ENCODE measurements at regions not wholly inside any gene's neighbourhood (a gene's known extent, or its start where the extent isn't known, plus 50 kb on each side); places are given as distances from the start of the nearest gene placed in this dataset.
"Not testable (repeated sequence)": the region's sequence is repeated elsewhere in the genome, so short reads cannot be mapped to it uniquely, and the experiment has no call there.

DNA sequence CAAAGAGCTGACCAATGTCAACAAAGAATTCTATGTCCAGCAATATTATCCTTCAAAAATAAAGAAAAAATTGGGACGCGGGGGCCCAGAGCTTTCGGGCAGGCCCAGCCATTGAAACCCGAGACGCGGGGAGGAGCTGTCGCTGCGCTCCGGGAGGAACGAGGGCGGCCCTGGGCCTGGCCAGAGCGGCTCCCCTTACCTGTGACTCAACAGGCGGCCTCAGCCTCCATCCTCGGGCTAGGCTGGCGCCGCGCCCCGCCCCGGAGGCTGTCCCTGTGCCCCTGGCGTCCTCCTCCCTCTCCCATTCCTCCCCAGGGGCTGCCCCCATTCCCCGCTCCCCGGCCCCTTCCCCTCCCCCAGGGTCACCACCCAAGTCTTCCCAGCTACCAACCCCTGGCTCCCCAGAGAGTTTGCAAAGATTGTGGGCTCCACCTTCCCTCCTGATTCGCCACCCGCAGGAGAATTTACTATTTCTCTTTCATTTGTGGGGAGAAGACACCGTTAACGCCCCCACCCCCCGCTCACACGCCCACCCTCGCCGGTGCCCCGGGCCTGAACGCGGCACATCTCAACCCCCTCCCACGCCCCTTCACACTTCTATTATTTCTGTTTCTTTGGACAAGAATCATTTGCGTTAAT lies 127.9 kb downstream of the ARRDC4 start:
- not testable (repeated sequence) for DNase-seq

DNA sequence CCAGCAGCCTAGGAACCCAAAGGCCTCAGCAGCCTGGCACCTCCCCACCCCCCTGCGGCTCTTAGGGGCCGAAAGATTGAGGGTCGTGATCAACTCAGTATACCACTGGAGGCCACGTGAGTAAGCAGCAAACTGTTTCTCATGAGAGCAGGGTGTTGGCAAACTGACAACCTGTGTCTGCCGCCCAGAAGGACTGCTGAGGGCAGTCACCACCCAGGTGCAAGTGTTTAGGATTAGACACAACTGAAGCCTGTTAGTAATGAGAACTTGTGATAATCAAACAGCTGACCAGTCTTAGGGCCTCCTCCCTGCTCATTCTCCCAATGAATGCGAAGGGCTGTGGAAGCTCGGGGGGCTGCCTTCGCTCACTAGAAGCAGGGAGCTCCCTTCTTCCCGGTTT lies 128.8 kb downstream of the ARRDC4 start:
- DNase-seq = not testable (repeated sequence)

DNA sequence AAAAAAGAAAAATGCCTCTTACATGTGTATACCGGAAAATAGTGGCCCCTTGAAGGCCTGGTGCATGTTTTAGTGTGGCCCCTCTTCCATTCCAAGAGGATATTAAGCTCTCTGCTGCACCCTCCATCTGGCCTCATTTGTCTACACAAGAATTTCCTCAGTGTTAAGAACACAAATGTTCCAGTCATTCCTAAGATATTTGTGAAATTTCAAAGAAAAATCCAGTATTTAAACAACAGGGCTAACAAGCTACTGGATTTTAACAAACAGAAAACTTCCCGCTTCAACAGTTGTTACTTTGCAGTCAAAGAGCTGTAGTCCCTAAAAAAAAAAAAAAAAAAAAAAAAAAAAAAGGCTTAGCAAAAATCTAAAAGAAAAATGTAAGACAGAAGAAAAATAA lies 137.5 kb downstream of the ARRDC4 start:
- not testable (repeated sequence) for DNase-seq

DNA sequence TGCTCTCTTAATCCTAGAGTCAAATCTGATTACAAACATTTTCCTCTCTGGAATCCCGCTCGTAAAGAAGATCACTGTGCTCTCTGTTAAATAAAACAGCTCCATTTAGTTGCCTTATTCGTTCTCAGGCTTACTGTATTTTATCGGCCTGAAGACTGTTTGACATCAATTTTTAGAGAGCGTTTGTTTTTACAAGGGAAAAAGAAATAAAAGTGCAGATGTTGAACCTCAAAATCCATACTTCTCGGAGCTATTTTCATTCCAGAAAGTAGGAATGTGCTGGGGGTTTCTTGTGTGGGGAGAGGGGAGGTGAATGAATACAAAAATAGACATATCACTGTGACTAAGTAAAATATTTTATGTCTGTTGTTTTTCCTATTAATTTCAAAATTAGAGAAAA lies 140.1 kb downstream of the ARRDC4 start:
- DNase-seq = not testable (repeated sequence)

DNA sequence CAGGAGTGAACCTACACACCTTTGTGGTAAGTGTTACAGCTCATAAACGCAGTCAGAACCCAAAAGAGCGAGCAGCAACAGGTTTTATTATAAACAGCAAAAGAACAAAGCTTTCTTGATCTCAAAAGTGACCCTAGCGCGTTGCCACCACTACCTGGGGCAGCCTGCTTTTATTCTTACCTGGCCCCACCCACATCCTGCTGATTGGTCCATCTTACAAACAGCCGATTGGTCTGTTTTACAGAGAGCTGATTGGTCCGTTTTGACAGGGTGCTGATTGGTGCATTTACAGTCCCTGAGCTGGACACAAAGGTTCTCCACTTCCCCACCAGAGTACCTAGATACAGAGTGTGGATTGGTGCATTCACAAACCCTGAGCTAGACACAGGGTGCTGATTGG lies 143.1 kb downstream of the ARRDC4 start:
- DNase-seq = no peak

DNA sequence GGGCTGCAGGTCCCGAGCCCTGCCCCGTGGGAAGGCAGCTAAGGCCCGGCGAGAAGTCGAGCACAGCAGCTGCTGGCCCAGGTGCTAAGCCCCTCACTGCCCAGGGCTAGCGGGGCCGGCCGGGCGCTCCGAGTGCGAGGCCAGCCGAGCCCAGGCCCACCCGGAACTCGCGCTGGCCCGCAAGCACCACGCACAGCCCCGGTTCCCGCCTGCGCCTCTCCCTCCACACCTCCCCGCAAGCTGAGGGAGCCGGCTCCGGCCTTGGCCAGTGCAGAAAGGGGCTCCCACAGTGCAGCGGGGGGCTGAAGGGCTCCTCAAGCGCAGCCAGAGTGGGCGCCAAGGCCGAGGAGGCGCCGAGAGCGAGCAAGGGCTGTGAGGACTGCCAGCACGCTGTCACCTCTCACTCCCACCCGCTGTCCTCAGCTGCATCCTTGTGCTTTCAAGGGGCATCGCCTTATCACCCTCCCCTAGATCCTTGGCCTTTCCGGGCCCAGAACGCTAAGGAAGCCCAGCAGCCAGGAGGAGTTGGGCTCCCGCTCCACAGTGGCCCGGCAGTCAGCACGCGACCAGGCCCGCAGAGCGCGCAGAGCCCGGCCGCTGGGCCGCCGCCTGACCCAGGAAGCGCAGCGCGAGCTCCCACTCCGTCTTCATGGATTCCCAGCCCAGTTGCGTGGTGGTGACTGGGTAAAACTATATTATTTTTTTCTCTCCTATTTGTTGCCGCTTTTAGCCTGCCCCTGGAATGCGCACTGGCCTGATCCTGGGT lies 144.1 kb downstream of the ARRDC4 start:
- not testable (repeated sequence) for DNase-seq

DNA sequence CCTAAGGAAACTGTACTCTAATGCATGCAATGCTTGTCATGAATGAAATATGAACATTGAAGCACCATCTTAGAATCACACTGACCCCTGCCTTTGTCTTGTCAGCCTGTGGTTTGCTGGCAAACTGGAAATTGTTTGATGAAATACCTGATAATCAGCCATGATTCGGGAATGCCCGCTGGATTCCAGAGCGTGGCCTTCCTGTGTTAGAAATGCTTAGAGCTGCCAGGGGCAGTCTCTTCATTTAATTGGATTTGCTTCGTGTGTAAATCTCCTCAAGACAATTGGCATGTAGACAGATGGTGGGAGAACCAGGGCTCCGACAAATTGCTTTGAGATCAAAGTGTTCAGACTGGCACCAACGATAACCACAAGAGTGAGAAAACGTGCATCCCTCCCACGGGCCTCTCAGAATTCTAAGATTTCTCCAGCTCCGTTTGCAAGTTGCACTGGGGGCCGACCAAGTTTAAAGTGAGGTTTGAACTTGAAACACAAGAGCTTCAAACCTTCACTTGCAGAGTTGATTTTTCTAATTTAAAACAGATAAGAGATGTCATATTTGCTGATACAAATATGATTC lies 146.2 kb downstream of the ARRDC4 start:
- not testable (repeated sequence) for DNase-seq

DNA sequence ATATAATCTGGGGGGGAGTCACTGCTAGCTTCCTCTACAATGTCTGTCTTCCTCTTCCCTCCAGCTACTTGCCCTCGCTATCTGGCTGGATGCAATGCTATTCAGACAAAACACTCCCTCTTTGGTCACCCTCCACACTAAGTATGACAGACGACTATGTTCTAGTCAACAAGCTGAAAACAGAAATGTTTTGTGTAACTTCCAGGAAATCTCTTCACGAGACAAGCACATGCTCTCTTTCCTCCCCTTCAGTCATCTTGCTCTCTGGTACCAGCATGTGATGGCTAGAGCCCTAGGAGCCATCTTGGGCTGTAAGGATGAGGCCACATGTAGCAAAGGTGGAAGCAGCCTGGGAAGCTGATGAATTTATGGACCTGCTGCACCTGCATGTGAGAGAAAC lies 151.3 kb downstream of the ARRDC4 start:
- DNase-seq = no peak

DNA sequence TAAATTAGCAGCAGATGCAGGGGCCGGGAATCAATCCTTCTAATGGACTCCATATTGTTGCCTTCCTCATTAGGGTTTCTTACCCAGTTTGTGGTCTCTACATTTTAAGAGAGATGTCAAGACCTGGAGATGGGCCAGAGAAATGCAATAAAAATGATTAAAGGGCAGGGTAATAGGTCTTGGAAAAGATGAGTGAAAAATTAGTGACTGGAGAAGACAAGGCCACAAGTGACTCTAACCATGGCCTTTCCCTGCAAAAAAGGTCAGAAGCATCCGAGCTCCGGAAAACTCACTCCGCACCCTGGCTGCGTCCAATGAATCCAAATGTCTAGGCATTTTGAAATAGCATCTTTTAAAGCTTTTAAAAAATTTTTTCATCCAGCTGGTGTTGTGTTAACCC lies 152.8 kb downstream of the ARRDC4 start:
- no peak for DNase-seq

DNA sequence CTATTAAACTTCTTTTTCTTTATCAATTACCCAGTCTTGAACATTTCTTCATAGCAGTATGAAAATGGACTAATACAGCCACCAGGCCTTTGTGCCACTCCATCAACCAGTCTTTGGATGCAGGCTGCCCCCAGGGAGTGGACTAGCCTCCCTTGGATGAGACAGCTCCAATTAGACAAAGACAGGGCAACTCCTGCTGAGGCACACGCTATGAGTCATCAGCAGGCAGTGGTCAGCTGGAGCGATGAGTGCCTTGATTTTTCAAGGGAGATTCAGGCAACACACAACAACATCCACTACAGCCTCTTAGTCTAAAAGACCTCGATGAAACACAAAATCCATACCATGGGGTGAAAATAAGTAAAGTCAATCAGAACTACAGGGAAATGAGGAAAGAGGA lies 160.1 kb downstream of the ARRDC4 start:
- no peak for DNase-seq

DNA sequence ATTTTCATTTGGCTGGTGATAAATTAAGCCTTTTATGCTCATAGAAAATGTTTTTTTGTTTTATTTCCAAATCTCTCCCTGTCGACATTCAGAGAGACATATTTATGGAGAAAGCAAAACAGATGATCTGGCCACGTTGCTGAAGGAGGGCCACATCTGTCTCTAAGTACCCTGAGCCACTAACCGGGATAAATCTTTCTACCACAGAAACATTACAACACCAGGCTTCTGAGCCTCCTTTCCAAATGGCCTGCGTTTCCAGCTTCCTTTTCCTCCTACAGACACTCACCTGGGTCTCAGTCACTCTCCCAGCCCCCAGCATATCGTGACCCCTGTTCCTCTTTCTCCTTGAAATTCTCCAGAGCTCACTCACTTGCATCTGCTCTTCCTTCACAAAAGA lies 161.0 kb downstream of the ARRDC4 start:
- no peak for DNase-seq

DNA sequence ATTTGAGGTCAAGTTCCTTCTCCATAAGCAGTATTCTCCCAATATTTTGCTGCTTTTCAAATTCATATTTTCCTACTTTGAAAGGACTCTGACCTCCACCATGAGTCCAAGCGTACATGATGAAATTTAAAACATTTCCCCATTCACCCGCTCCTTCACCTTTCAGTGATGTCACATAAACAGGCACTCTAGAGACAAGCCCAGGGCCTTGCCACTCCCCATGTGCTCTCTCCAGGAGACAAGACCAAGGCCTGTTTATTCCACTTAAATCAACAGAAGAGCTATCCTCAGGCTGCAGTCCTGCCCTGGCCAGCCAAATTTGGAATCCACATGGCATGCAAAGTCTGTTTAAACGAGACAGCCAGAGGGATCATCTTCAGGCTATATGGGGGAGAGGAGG lies 161.5 kb downstream of the ARRDC4 start:
- DNase-seq = no peak

DNA sequence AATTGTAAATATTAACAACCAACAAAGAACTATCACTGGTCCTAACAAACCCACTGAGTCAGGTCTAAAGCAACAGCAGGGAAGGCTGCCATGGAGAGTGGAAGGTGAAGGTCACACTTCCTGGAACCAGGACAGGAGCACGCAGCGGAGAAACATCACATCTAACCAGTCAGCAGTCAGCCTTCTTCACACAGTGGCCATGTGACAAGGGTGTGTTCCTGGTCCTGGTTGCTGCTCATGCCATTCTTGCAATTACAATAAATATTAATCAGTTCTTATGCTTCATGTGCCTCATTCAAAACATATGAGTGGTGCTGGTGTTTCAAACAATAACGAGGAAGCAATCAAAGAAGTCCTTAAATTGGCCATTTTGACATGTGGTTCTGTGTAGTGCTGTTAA lies 162.8 kb downstream of the ARRDC4 start:
- DNase-seq = no peak

DNA sequence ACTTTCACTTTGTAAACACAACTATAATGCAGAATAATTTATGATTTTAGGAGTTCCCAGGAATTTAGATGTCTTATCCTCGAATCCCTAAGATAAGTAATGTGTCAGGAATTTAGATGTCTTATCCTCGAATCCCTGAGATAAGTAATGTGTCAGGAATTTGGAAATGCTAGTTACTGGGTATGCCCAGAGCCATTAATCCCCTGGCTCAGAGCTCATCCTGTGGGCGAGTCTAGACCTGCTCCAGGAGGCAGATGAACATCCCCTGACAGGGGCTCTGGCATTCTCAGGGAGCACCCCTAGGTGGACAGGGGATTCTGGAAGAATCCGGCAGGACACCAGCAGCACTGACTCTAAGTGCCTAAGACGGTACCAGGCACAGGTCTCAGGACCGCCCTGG lies 163.3 kb downstream of the ARRDC4 start:
- DNase-seq = no peak

DNA sequence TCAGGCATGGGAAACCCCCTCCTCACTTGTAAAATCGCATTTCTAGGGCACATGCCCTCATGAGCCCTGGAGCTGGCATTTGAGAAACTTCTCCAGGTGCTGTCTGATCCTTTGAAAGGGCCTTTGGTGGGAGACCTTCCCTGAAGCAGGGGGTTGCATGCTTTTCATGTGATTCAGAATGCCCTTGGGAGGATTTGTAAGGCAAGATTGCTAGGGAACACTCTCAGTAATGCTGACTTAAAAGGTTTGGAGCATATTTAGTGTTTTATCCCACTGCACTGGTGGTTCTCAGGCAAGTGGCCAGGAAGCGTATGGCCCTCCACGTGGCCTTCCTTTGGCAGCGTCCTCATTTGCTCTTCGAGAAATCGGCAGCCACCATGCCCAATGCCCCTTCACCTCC lies 164.1 kb downstream of the ARRDC4 start:
- DNase-seq = no peak

DNA sequence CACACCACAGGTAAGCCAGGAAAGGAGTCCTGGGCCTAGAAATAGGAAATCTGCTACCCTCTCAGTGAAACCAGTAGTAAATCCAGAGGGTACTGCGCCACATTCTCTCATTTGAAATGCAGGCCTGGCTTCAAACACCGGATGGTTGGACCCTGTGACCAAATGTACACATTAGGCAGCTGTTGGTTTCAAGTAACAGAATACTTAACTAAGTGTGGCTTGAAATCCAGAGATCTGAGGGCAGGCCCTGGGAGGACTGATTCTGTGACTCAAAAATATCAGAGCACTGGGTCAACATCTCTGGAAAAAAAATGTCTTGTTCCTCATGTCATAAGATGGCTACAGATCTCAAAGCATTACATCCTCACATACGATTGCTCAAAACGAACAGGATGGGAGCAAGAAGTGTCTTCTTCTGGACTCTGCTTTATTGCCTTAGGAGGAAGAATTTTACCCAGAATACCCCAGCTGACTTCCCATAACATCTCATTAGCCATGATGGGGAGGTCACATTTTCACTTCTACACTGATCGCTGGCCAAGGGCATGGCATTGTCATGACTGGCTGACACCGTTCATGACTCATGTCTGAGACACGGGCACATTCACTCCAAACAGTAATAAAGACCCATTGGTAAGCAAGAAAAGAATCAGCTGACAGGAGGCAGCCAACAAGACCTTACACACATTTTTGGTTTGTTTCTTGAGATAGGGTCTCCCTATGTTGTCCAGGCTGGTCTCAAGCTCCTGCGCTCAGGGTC lies 166.0 kb downstream of the ARRDC4 start:
- DNase-seq = no peak

DNA sequence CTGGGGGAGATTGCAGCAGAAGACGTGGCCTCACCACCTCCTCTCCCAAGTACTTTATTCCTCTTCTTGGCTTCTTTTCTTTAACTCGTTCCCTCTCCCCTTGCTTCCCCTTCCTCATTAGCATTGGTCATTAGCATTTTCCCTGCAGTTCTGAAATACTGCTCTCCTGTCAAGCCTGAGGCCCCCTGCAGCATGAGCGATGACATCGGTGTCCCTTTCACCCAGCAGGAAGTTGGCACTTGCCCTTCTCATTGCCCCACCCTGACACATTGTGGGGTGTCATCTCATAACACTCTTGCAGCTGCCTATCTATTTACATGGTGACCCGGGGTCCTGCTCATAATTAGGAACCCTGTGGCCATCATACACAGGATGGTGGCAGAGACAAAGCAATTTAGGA lies 167.1 kb downstream of the ARRDC4 start:
- DNase-seq = peak; percentile 7

DNA sequence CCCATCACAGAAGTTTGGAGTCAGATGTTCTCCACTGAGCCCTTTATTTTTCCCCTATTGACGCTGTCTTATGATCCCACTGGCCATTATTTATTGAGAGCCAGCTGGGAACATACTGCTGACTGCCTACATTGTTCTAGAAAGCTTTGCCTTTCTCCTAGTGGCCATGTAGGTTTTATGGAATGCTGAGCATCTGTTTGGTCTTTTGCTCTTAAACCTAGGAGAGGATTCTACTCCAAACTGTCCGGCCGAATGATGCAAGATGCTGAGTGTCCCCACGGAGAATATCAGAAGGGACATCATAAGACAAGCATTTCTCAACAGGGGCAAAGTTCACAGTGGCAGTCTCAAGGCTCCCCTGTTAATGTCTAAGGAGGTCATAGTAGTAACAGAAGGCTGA lies 171.4 kb downstream of the ARRDC4 start:
- DNase-seq = no peak

DNA sequence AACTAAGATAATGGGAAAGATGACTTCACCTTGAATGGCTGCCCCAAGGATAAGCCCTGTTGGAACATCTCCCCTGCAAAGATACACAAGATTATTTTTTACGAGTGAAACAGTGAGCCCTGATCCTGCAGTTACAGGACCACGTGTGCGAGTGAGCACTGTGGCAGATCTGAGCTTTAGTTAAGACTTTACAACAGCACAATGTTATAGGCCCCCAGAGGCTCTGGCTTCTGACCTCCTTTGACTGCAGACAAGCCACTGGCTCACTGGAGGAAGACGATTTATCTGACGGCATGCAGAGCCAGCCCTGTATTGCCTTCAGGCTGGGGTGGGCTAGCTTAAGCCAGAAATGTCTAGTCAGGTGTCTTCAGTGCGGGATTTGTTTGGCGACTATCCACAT lies 174.4 kb downstream of the ARRDC4 start:
- DNase-seq = no peak

DNA sequence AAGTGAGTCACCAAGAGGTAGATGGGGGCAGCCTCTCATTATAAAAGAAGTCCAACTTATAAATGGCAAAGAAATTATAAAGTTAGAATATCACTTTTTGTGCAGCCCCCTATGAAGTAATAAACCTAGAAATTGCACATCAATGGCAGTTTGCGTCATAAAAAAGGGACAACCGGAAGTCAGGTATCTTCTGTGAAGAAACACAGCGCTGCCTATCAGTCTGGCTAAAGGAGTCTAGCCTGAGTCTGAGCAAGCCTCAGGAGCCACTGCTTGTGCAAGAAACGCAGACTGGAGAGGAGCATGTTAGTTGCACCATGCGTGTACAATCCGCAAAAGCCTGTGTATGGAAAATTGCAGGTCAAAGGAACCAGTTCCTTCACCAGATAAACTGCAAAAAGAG lies 178.4 kb downstream of the ARRDC4 start:
- no peak for DNase-seq

DNA sequence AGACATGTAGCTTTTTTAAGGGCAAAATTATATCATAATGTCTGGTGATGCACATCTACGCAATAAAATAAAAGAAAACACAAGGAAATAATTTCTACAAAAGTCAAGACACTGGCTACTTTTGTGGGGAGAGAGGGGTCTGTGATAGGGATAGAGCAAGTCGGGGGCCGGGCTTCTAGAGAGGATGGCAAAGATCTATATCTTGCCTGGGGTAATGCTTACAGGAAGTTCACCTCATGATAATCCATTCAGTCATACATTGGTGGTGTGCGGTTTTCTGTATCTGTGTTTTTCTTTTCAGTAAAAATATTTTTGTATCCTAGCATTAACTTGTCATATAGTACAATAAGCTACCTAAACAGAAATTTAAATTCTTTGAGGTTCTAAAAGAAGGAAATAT lies 178.8 kb downstream of the ARRDC4 start:
- no peak for DNase-seq

DNA sequence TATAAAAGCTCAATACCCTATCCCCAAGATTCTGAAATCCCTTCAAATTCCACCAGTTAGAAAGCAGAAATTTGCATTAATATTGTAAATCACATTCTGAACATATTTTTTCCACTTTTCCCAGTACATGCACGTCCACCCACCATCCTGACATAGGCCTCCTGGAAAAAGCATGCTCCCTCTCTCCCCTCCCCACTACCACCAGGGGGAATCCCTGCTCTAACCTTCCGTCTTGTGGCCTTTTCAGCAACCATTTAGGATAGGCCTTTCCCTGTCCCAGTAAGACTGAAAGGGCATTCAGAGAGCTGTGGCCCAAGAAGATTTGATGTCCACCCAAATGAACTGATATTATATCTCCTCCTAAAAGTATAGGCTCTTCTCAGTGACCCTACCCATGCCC lies 182.1 kb downstream of the ARRDC4 start:
- no peak for DNase-seq

DNA sequence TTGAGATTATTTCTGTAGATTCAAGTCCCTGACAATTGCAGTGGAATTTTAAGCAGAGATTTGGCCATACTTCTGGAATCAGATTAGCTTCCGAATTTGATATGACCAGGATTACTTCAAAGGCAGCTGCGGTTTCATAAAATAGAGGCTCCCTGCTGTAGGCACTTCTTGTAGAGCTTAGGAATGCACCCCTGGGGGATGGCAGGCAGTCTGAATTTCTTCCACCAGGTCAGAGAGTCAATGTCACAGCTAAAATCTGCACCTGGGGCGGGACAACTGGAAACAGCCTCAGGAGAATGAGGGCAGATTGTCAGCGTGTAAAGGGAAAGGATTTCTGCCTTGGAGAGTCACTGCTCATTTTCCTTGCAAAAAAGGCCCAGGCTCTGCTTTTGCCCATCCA lies 182.6 kb downstream of the ARRDC4 start:
- DNase-seq = no peak

DNA sequence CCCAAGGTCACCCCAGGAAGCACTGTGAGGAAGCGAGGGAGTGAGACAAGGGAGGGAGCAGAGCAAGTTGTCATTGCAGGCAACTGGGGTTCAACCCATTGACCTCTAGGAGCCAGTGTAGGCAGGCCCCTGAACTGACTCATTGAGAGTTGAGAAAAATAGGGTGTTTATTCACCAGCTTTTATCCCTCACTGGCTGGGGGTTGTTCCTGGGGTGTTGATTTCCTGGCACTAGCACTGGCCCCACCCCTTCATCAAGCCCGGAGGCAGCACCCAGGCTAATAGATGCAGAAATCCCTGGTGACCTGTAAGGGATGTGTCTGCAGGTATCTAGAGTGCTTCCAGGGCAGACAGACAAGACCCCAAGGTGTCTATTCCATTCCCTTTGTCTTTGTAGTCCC lies 183.9 kb downstream of the ARRDC4 start:
- DNase-seq = no peak

Data from NCI-H69 (cell line).